PC-9 (cell line): ENCODE measurements at regions not wholly inside any gene's neighbourhood (a gene's known extent, or its start where the extent isn't known, plus 50 kb on each side); places are given as distances from the start of the nearest gene placed in this dataset.

Experiments used
- BruUV-seq: library from RNA; stranded (reverse); fragments of 400-500 nt; replicated peaks from 2 replicates; lab custom pipeline; 2021; lab: Mats Ljungman, UMichigan
- CTCF ChIA-PET: fragments of 300-600 bp; sonication (Branson Sonifier 250); formaldehyde crosslinking; loops from one replicate; lab custom pipeline; 2022; ENCODE audit warnings: antibody characterized with exemption; lab: Charles Lee
- POLR2A ChIA-PET: fragments of 300-600 bp; sonication (Branson Sonifier 250); formaldehyde crosslinking; loops from one replicate; lab custom pipeline; 2022; ENCODE audit warnings: antibody characterized with exemption; ENCODE audit not compliant: unreplicated experiment; lab: Charles Lee
- DNase-seq, 2 experiments: peaks; one replicate each; pipeline versions ENCODE4 v3.0.0 to v3.0.0-alpha.2; 2015 to 2022; ENCODE audit warnings: mixed read lengths in 1 of 2
- H2AFZ ChIP-seq: fragments of 200-600 bp; sonication (generic); 2 replicates; pipeline ENCODE4 v1.8.1; 2017; ENCODE audit warnings: antibody characterized with exemption
- H3F3A ChIP-seq: fragments of 200-600 bp; sonication (generic); 2 replicates; pipeline ENCODE4 v1.8.1; 2017; ENCODE audit warnings: antibody characterized with exemption, mild to moderate bottlenecking, low read depth; ENCODE audit not compliant: insufficient read depth
- H3K27ac ChIP-seq: fragments of 200-600 bp; sonication (generic); 2 replicates; pipeline ENCODE4 v1.6.1; 2016; ENCODE audit warnings: mixed run types
- H3K27me3 ChIP-seq: fragments of 200-600 bp; sonication (generic); 2 replicates; pipeline ENCODE4 v1.6.1; 2016; ENCODE audit warnings: low read depth, mixed run types; ENCODE audit not compliant: insufficient read depth
- H3K36me3 ChIP-seq: fragments of 200-600 bp; sonication (generic); 2 replicates; pipeline ENCODE4 v1.6.1; 2016; ENCODE audit warnings: low read depth, mixed run types
- H3K4me1 ChIP-seq: fragments of 200-600 bp; sonication (generic); replicated peaks from 2 replicates; pipeline ENCODE4 v1.6.1; 2016; ENCODE audit warnings: mixed run types; ENCODE audit not compliant: insufficient read depth
- H3K4me2 ChIP-seq: fragments of 200-600 bp; sonication (generic); 2 replicates; pipeline ENCODE4 v1.6.1; 2017; ENCODE audit warnings: mixed run types
- H3K4me3 ChIP-seq: fragments of 200-600 bp; sonication (generic); 2 replicates; pipeline ENCODE4 v1.6.1; 2016; ENCODE audit warnings: mixed run types
- H3K79me2 ChIP-seq: fragments of 200-600 bp; sonication (generic); 2 replicates; pipeline ENCODE4 v1.6.1; 2017; ENCODE audit warnings: low read depth, mixed run types
- H3K9me2 ChIP-seq: fragments of 200-600 bp; sonication (generic); 2 replicates; pipeline ENCODE4 v1.8.1; 2017; ENCODE audit warnings: mild to moderate bottlenecking; ENCODE audit not compliant: insufficient read depth
- H3K9me3 ChIP-seq: fragments of 200-600 bp; sonication (generic); 2 replicates; pipeline ENCODE4 v1.8.1; 2016; ENCODE audit warnings: low read depth; ENCODE audit not compliant: insufficient read depth
- H4K20me1 ChIP-seq: fragments of 200-600 bp; sonication (generic); 2 replicates; pipeline ENCODE4 v1.8.1; 2017; ENCODE audit not compliant: insufficient read depth
- CTCF ChIP-seq: fragments of 200-600 bp; sonication (generic); conservative IDR thresholded peaks from 2 replicates; pipeline ENCODE4 v1.6.1; 2017; ENCODE audit warnings: mixed run types, antibody characterized with exemption, mild to moderate bottlenecking, moderate library complexity
- EZH2 ChIP-seq: fragments of 200-600 bp; sonication (generic); IDR thresholded peaks from 2 replicates; pipeline ENCODE4 v1.8.0; 2017; ENCODE audit warnings: antibody characterized with exemption, low read depth
- intact Hi-C: fragments of 100-400 bp; cut with micrococcal nuclease; formaldehyde crosslinking; loops from one replicate; pipeline ENCODE4 v1.10.0; 2022; ENCODE audit not compliant: unreplicated experiment

GRCh38 chr14:84965279-84965678 lies 564.7 kb upstream of the FLRT2 start:
- Histone ChIP-seq H3K79me2 (no peaks in the 10 kb centered on the region), H3K9me3 (no peaks in the 10 kb centered on the region), H3K4me1 (no peaks in the 10 kb centered on the region), H3K4me2 (no peak overlapping the region), H4K20me1 (no peaks in the 10 kb centered on the region), H3K27ac (no peak overlapping the region), H3K36me3 (no peaks in the 10 kb centered on the region), H3K9me2 (no peaks in the 10 kb centered on the region), H3F3A (no peaks in the 10 kb centered on the region), H3K4me3 (no peak overlapping the region), H3K27me3 (no peaks in the 10 kb centered on the region), H2AFZ (no peak overlapping the region)
- intact Hi-C loops: no loop called here
- BruUV-seq: no TSS peak
- POLR2A ChIA-PET: no interaction called here
- CTCF ChIA-PET: no interaction called here
- DNase-seq: no peak
- no peak for TF ChIP-seq EZH2

- no peak for DNase-seq
- POLR2A ChIA-PET: no interaction called here
- Histone ChIP-seq H3K27me3 (no peaks in the 10 kb centered on the region), H3K9me2 (no peaks in the 10 kb centered on the region), H2AFZ (no peak overlapping the region), H3K9me3 (no peaks in the 10 kb centered on the region), H3F3A (no peaks in the 10 kb centered on the region), H3K4me3 (no peak overlapping the region), H3K4me2 (no peak overlapping the region), H3K4me1 (no peaks in the 10 kb centered on the region), H3K27ac (no peak overlapping the region), H3K79me2 (no peaks in the 10 kb centered on the region), H3K36me3 (no peaks in the 10 kb centered on the region), H4K20me1 (no peaks in the 10 kb centered on the region)
- BruUV-seq: no TSS peak
- TF ChIP-seq CTCF (no peak), EZH2 (no peak)
- intact Hi-C loops: no loop called here
- CTCF ChIA-PET: no interaction called here
Observed at GRCh38 chr14:84969501-84969900, 560.4 kb upstream of the FLRT2 start.

GRCh38 chr14:84975241-84975902 lies 554.6 kb upstream of the FLRT2 start:
- H3K9me3 ChIP-seq: no peaks in the 10 kb centered on the region
- no peaks in the 10 kb centered on the region for H3K4me1 ChIP-seq
- H3K4me3 ChIP-seq: no peak overlapping the region
- ChIA-PET POLR2A (no interaction called here), CTCF (no interaction called here)
- H2AFZ ChIP-seq: no peak overlapping the region
- DNase-seq: no peak
- TF ChIP-seq EZH2 (no peak), CTCF (no peak)
- H3K79me2 ChIP-seq: no peaks in the 10 kb centered on the region
- intact Hi-C loops: no loop called here
- no TSS peak for BruUV-seq
- no peaks in the 10 kb centered on the region for H3K9me2 ChIP-seq
- H3K4me2 ChIP-seq: no peak overlapping the region
- H3K27ac ChIP-seq: no peak overlapping the region
- H4K20me1 ChIP-seq: no peaks in the 10 kb centered on the region
- H3K36me3 ChIP-seq: no peaks in the 10 kb centered on the region
- H3F3A ChIP-seq: no peaks in the 10 kb centered on the region
- no peaks in the 10 kb centered on the region for H3K27me3 ChIP-seq

- TF ChIP-seq CTCF: no peak
- TF ChIP-seq EZH2: no peak
- intact Hi-C loops: no loop called here
- no TSS peak for BruUV-seq
- Histone ChIP-seq H3K9me3 (no peaks in the 10 kb centered on the region), H3K4me1 (no peaks in the 10 kb centered on the region), H3K4me3 (no peak overlapping the region), H3K27me3 (no peaks in the 10 kb centered on the region), H3F3A (no peaks in the 10 kb centered on the region), H3K4me2 (no peak overlapping the region), H3K27ac (no peak overlapping the region), H4K20me1 (no peaks in the 10 kb centered on the region), H3K79me2 (no peaks in the 10 kb centered on the region), H3K9me2 (no peaks in the 10 kb centered on the region), H2AFZ (no peak overlapping the region), H3K36me3 (no peaks in the 10 kb centered on the region)
- CTCF ChIA-PET: no interaction called here
- POLR2A ChIA-PET: no interaction called here
- DNase-seq: no peak
Observed at GRCh38 chr14:84976805-84977204, 553.1 kb upstream of the FLRT2 start.
